Cerebellar nuclear complex (tissue), 1 donor: ENCODE measurements at regions not wholly inside any gene's neighbourhood (a gene's known extent, or its start where the extent isn't known, plus 50 kb on each side); places are given as distances from the start of the nearest gene placed in this dataset.

Source experiments
- DNase-seq, 2 experiments: peaks; one replicate each; lab custom pipeline; 2025; lab: John Stamatoyannopoulos, UW

DNA sequence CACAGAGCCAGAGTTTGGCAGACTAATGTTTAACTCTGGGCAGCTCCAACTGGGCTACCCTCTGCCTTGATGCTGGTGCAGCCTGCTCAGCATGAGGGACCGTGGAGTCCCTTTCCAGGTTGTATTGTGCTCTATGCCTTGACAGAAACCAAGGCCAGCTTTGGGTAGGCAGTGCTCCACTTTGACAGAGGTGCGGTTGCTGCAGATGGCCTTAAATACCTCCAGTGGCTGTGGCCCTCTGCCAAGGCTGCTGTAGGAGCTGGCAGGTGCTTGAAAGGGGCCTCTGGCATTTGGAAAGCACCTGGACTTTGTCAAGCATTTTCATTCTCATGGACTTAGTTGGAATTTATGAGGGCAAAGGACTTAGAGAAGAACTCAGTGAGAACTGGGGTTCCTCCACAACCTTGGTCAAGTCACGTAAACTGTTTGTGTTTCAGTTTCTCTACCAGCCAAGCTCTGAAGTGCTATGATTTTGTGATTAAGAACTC, 249.7 kb upstream of the ZNF462 start:
- no peak for DNase-seq

- DNase-seq = no peak
Measured at GRCh38 chr9:106615118-106615889, 247.7 kb upstream of the ZNF462 start.

- no peak for DNase-seq
Measured at GRCh38 chr9:106616026-106616425, 246.9 kb upstream of the ZNF462 start.

- no peak for DNase-seq
Measured at GRCh38 chr9:106616851-106617345, 246.1 kb upstream of the ZNF462 start.

- DNase-seq = no peak
Measured at GRCh38 chr9:106619211-106619610, 243.8 kb upstream of the ZNF462 start.

DNA sequence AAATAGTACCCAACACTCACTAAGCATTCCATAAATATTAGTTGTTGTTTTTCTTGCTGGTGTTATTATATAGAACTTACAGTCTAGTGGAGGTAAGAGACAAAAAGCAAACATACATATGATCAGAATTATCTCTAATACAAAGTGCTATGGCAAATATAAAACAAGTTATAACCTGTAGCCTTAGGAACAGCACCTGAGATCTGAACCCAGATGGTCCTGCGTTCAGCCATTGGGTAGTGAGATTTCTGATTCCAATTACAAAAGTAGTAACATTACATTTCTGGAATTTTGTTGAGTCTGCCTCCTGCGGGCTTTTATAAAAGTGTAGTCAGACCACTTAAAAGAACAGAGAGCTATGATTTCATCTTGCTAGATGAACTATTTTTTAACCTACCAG, 242.9 kb upstream of the ZNF462 start:
- DNase-seq = no peak

DNA sequence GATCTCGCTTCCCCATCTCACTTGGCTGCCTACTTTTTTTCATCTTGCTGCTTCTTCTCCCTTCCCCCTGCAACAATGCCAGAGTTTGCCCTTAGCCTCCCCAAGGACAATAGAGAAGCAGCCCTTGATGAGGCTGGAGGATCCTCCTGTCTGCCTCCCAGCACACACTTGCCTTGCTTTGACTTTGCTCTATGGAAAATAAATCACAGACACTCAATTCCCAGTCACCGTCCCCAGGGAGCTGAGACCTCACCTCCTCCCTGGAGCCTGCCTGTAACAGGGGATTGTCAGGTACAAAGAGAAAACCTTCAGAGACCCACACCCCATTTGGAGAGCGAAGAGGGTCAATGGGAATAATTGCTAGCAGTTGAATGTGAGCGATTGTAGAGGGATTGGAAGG, 242.1 kb upstream of the ZNF462 start:
- no peak for DNase-seq

GRCh38 chr9:106621313-106622163, 241.4 kb upstream of the ZNF462 start:
- no peak for DNase-seq

- no peak for DNase-seq
Measured at GRCh38 chr9:106622164-106622487, 240.8 kb upstream of the ZNF462 start.

DNA sequence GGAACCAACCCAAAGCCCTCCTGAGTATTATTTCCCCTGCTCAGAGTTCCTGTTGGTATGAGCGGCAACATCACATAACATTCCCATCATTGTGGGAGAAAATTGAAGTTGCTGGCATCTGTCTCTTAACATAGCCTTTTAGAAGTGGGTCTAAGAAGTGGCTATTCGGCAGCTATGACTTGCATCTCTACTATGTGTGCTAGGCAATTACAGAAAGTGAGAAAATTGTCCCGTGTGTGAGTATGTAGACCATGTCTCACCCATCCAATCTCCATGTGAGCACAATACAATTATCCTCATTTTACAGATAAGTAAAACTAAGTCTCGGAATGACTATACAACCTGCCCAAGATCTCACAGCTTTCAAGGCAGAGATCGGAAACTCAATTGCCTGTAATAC, 239.4 kb upstream of the ZNF462 start:
- no peak for DNase-seq

DNA sequence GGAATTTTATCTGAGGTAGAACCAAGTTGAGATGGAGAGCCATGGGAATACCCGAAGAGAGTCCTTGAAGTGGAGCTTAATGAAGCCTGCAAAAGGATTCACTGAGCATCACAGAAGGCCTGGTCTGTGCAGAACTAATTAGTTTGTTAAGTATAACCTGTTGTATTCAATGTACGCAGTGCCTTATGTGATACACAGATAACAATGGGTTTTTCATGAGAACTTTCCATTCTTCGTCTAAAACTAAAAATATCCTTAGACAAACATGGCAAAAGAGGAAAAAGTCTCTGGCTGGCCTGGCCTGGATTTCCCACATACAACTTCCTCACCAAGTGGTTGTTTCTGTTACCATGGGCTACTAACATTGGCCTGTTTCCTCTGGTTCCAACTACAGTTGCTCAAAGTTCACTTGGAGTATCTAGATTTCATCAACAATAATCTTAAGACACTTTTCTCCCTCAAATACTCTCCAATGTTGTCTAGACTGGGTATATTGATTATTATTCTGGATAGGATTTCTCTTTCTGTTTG, 237.6 kb upstream of the ZNF462 start:
- no peak for DNase-seq

DNA sequence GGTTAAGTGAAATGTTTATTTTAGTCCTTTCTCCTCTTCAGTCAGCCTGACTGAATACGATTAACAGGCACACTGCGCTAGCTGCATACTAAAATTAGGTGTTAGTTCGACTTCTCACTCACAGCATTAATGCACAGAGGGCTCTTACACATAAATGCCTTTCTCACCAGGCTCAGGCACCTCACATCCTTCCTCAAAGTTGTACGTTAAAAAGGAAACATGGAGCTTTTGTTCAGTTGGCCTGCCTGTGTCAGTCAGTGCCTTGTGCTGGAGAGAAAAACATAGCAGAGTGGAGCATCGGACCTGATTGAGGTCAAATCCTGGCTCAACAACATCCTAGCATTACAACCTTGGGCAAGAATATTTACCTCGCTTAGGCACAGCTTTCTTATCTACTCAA, 236.0 kb upstream of the ZNF462 start:
- DNase-seq = no peak

GRCh38 chr9:106632621-106633020, 230.3 kb upstream of the ZNF462 start:
- no peak for DNase-seq

- DNase-seq = no peak
Measured at GRCh38 chr9:106634183-106634582, 228.8 kb upstream of the ZNF462 start.

- DNase-seq = no peak
Measured at GRCh38 chr9:106634641-106635040, 228.3 kb upstream of the ZNF462 start.

GRCh38 chr9:106637486-106637885, 225.5 kb upstream of the ZNF462 start:
- no peak for DNase-seq

GRCh38 chr9:106639873-106640568, 222.9 kb upstream of the ZNF462 start:
- DNase-seq = no peak

GRCh38 chr9:106643211-106643930, 219.6 kb upstream of the ZNF462 start:
- DNase-seq = no peak

GRCh38 chr9:106644661-106645060, 218.3 kb upstream of the ZNF462 start:
- no peak for DNase-seq

- DNase-seq = no peak
Measured at GRCh38 chr9:106648799-106649198, 214.2 kb upstream of the ZNF462 start.

- DNase-seq = no peak
Measured at GRCh38 chr9:106649664-106650063, 213.3 kb upstream of the ZNF462 start.

DNA sequence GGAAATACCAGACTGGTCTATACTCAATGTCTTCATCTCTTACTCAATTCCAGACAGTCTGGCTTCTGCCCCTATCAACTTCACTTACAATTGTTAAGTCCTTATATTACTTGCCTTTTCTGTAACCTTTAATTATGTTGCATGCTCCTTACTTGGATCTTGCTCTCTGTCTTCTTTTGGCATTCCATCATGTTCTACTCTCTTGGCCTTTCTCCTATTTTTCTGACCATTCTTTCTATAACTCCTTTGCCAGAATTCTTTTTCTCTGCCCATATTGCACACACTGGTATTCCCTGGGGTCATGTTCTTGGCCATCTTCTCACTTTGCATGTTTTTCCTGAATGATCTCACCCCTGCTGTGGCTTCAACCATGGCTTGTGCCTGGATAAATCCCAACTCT, 209.8 kb upstream of the ZNF462 start:
- DNase-seq = no peak
